ENCODE measurements at regions not wholly inside any gene's neighbourhood (a gene's known extent, or its start where the extent isn't known, plus 50 kb on each side); places are given as distances from the start of the nearest gene placed in this dataset.

- no peaks in the 10 kb centered on the region for H3K4me1 Mint-ChIP-seq (ENCODE audit: low read depth)
Observed at GRCh38 chr2:12236136-12236844, 480.4 kb upstream of the TRIB2 start.

GRCh38 chr2:12240206-12240605, 476.5 kb upstream of the TRIB2 start:
- peaks cover 3% of the 10 kb centered on the region for H3K9me3 Mint-ChIP-seq (ENCODE audit: low read depth)
- no peaks in the 10 kb centered on the region for H3K36me3 Mint-ChIP-seq
- no peaks in the 10 kb centered on the region for H3K4me1 Mint-ChIP-seq (ENCODE audit: low read depth)
- H3K27ac Mint-ChIP-seq: no peak overlapping the region
- no peaks in the 10 kb centered on the region for H3K27me3 Mint-ChIP-seq
- H3K4me3 Mint-ChIP-seq: no peak overlapping the region

More at GRCh38 chr2:12236136-12236844, 480.4 kb upstream of the TRIB2 start:
- H3K4me3 Mint-ChIP-seq: no peak overlapping the region
- no peaks in the 10 kb centered on the region for H3K27me3 Mint-ChIP-seq
- no peak overlapping the region for H3K27ac Mint-ChIP-seq
- no peaks in the 10 kb centered on the region for H3K36me3 Mint-ChIP-seq
- peaks cover 3% of the 10 kb centered on the region for H3K9me3 Mint-ChIP-seq (ENCODE audit: low read depth)

- no peaks in the 10 kb centered on the region for H3K36me3 Mint-ChIP-seq
- no peaks in the 10 kb centered on the region for H3K4me1 Mint-ChIP-seq (ENCODE audit: low read depth)
- no peaks in the 10 kb centered on the region for H3K27me3 Mint-ChIP-seq
- no peak overlapping the region for H3K27ac Mint-ChIP-seq
- H3K9me3 Mint-ChIP-seq (ENCODE audit: low read depth): peaks cover 3% of the 10 kb centered on the region
- H3K4me3 Mint-ChIP-seq: no peak overlapping the region
Observed at GRCh38 chr2:12243381-12243780, 473.4 kb upstream of the TRIB2 start.

- no peak overlapping the region for H3K27ac Mint-ChIP-seq
Observed at GRCh38 chr2:12244070-12244469, 472.7 kb upstream of the TRIB2 start.

GRCh38 chr2:12251121-12251520, 465.6 kb upstream of the TRIB2 start:
- H3K36me3 Mint-ChIP-seq: peaks cover 2% of the 10 kb centered on the region
- H3K4me1 Mint-ChIP-seq (ENCODE audit: low read depth): no peaks in the 10 kb centered on the region
- H3K27ac Mint-ChIP-seq: no peak overlapping the region
- H3K27me3 Mint-ChIP-seq: no peaks in the 10 kb centered on the region
- no peaks in the 10 kb centered on the region for H3K9me3 Mint-ChIP-seq (ENCODE audit: low read depth)
- H3K4me3 Mint-ChIP-seq: no peak overlapping the region

More at GRCh38 chr2:12244070-12244469, 472.7 kb upstream of the TRIB2 start:
- peaks cover 3% of the 10 kb centered on the region for H3K9me3 Mint-ChIP-seq (ENCODE audit: low read depth)
- no peak overlapping the region for H3K4me3 Mint-ChIP-seq
- H3K4me1 Mint-ChIP-seq (ENCODE audit: low read depth): no peaks in the 10 kb centered on the region
- no peaks in the 10 kb centered on the region for H3K27me3 Mint-ChIP-seq
- H3K36me3 Mint-ChIP-seq: no peaks in the 10 kb centered on the region

- Mint-ChIP-seq H3K4me3 (no peak overlapping the region), H3K4me1 (ENCODE audit: low read depth) (no peaks in the 10 kb centered on the region), H3K36me3 (peaks cover 2% of the 10 kb centered on the region), H3K9me3 (ENCODE audit: low read depth) (no peaks in the 10 kb centered on the region), H3K27ac (no peak overlapping the region), H3K27me3 (no peaks in the 10 kb centered on the region)
Observed at GRCh38 chr2:12251749-12252148, 465.0 kb upstream of the TRIB2 start.

- peaks cover 2% of the 10 kb centered on the region for H3K36me3 Mint-ChIP-seq
- no peaks in the 10 kb centered on the region for H3K4me1 Mint-ChIP-seq (ENCODE audit: low read depth)
Observed at GRCh38 chr2:12253167-12253778, 463.5 kb upstream of the TRIB2 start.

GRCh38 chr2:12254280-12254860, 462.4 kb upstream of the TRIB2 start:
- no peak overlapping the region for H3K27ac Mint-ChIP-seq
- peaks cover 2% of the 10 kb centered on the region for H3K36me3 Mint-ChIP-seq
- no peaks in the 10 kb centered on the region for H3K4me1 Mint-ChIP-seq (ENCODE audit: low read depth)
- H3K4me3 Mint-ChIP-seq: no peak overlapping the region
- H3K27me3 Mint-ChIP-seq: no peaks in the 10 kb centered on the region
- no peaks in the 10 kb centered on the region for H3K9me3 Mint-ChIP-seq (ENCODE audit: low read depth)

More at GRCh38 chr2:12253167-12253778, 463.5 kb upstream of the TRIB2 start:
- H3K27ac Mint-ChIP-seq: no peak overlapping the region
- no peak overlapping the region for H3K4me3 Mint-ChIP-seq
- no peaks in the 10 kb centered on the region for H3K9me3 Mint-ChIP-seq (ENCODE audit: low read depth)
- H3K27me3 Mint-ChIP-seq: no peaks in the 10 kb centered on the region

GRCh38 chr2:12256206-12256605, 460.5 kb upstream of the TRIB2 start:
- Mint-ChIP-seq H3K27me3 (no peaks in the 10 kb centered on the region), H3K27ac (no peak overlapping the region), H3K4me3 (no peak overlapping the region), H3K9me3 (ENCODE audit: low read depth) (no peaks in the 10 kb centered on the region), H3K36me3 (peaks cover 2% of the 10 kb centered on the region), H3K4me1 (ENCODE audit: low read depth) (no peaks in the 10 kb centered on the region)

GRCh38 chr2:12257476-12257875, 459.3 kb upstream of the TRIB2 start:
- Mint-ChIP-seq H3K36me3 (peaks cover 2% of the 10 kb centered on the region), H3K9me3 (ENCODE audit: low read depth) (no peaks in the 10 kb centered on the region), H3K27ac (no peak overlapping the region), H3K4me3 (no peak overlapping the region), H3K27me3 (no peaks in the 10 kb centered on the region), H3K4me1 (ENCODE audit: low read depth) (peaks cover 4% of the 10 kb centered on the region)

GRCh38 chr2:12259493-12259892, 457.2 kb upstream of the TRIB2 start:
- peaks cover 2% of the 10 kb centered on the region for H3K36me3 Mint-ChIP-seq
- no peak overlapping the region for H3K4me3 Mint-ChIP-seq
- peaks cover 17% of the 10 kb centered on the region for H3K4me1 Mint-ChIP-seq (ENCODE audit: low read depth)
- H3K9me3 Mint-ChIP-seq (ENCODE audit: low read depth): no peaks in the 10 kb centered on the region
- no peaks in the 10 kb centered on the region for H3K27me3 Mint-ChIP-seq
- no peak overlapping the region for H3K27ac Mint-ChIP-seq

GRCh38 chr2:12261986-12262680, 454.6 kb upstream of the TRIB2 start:
- peaks cover 2% of the 10 kb centered on the region for H3K36me3 Mint-ChIP-seq
- H3K9me3 Mint-ChIP-seq (ENCODE audit: low read depth): no peaks in the 10 kb centered on the region
- H3K27ac Mint-ChIP-seq: no peak overlapping the region
- H3K4me3 Mint-ChIP-seq: no peak overlapping the region
- peaks cover 26% of the 10 kb centered on the region for H3K4me1 Mint-ChIP-seq (ENCODE audit: low read depth)
- H3K27me3 Mint-ChIP-seq: no peaks in the 10 kb centered on the region

- Mint-ChIP-seq H3K27ac (no peak overlapping the region), H3K36me3 (peaks cover 2% of the 10 kb centered on the region), H3K9me3 (ENCODE audit: low read depth) (no peaks in the 10 kb centered on the region), H3K27me3 (no peaks in the 10 kb centered on the region), H3K4me1 (ENCODE audit: low read depth) (peaks cover 26% of the 10 kb centered on the region), H3K4me3 (no peak overlapping the region)
Observed at GRCh38 chr2:12262681-12263436, 453.9 kb upstream of the TRIB2 start.

GRCh38 chr2:12263730-12264129, 453.0 kb upstream of the TRIB2 start:
- Mint-ChIP-seq H3K4me3 (no peak overlapping the region), H3K4me1 (ENCODE audit: low read depth) (peaks cover 26% of the 10 kb centered on the region), H3K27ac (no peak overlapping the region), H3K9me3 (ENCODE audit: low read depth) (no peaks in the 10 kb centered on the region), H3K36me3 (peaks cover 2% of the 10 kb centered on the region), H3K27me3 (no peaks in the 10 kb centered on the region)

Data from activated naive CD8-positive, alpha-beta T cell (primary cell).